ENCODE measurements at regions not wholly inside any gene's neighbourhood (a gene's known extent, or its start where the extent isn't known, plus 50 kb on each side); places are given as distances from the start of the nearest gene placed in this dataset.
A peak's percentile ranks its signal among the peaks of the same experiment; 100 is the strongest.

- 0 to 14% methylated on average over 1 of the region's 1 CpG for WGBS, 2 donors
Measured at GRCh38 chrX:106457802-106458201, 154.0 kb upstream of the RADX start.

GRCh38 chrX:106467422-106467821, 144.4 kb upstream of the RADX start:
- Histone ChIP-seq H3K36me3 (replicated peaks in 1 of 2; ENCODE audit: insufficient read depth in 1 of 2, low read depth in 2 of 2) (no peaks in the 10 kb centered on the region), H3K27me3 (no peaks in the 10 kb centered on the region), H3K4me1 (no peaks in the 10 kb centered on the region), H3K27ac (no peak overlapping the region), H3K9me3 (no peaks in the 10 kb centered on the region), H3K4me3 (no peak overlapping the region)
- DNase-seq = peak in 2 of 4 donors; percentile 6 to 9
- WGBS, 2 donors = 43 to 49% methylated on average over 13 of the region's 15 CpGs
- no peak for TF ChIP-seq CTCF (IDR thresholded peaks at IDR 0.05)
- intact Hi-C loops (cut with DNase I) = no loop called here
- ATAC-seq = no peak

More at GRCh38 chrX:106457802-106458201, 154.0 kb upstream of the RADX start:
- DNase-seq = no peak
- H3K9me3 ChIP-seq = no peaks in the 10 kb centered on the region
- H3K36me3 ChIP-seq (replicated peaks in 1 of 2; ENCODE audit: insufficient read depth in 1 of 2, low read depth in 2 of 2) = no peaks in the 10 kb centered on the region
- ATAC-seq = no peak
- H3K4me1 ChIP-seq = no peaks in the 10 kb centered on the region
- H3K27ac ChIP-seq = no peak overlapping the region
- intact Hi-C loops (cut with DNase I) = no loop called here
- TF ChIP-seq CTCF (IDR thresholded peaks at IDR 0.05) = no peak
- no peaks in the 10 kb centered on the region for H3K27me3 ChIP-seq
- no peak overlapping the region for H3K4me3 ChIP-seq

- intact Hi-C loops (cut with DNase I) = no loop called here
- no peaks in the 10 kb centered on the region for H3K36me3 ChIP-seq (replicated peaks in 1 of 2; ENCODE audit: insufficient read depth in 1 of 2, low read depth in 2 of 2)
- no peak overlapping the region for H3K27ac ChIP-seq
- WGBS, 2 donors = 57 to 89% methylated on average over 1 to 2 of the region's 2 CpGs
- H3K4me3 ChIP-seq = no peak overlapping the region
- DNase-seq (no peak), ATAC-seq (no peak)
- TF ChIP-seq CTCF (IDR thresholded peaks at IDR 0.05) (no peak), POLR2A (IDR thresholded peaks at IDR 0.05) (no peak)
- H3K9me3 ChIP-seq = no peaks in the 10 kb centered on the region
- no peaks in the 10 kb centered on the region for H3K4me1 ChIP-seq
- H3K27me3 ChIP-seq = no peaks in the 10 kb centered on the region
Measured at GRCh38 chrX:106467943-106468342, 143.8 kb upstream of the RADX start.

GRCh38 chrX:106468433-106468832, 143.3 kb upstream of the RADX start:
- Histone ChIP-seq H3K9me3 (no peaks in the 10 kb centered on the region), H3K36me3 (replicated peaks in 1 of 2; ENCODE audit: insufficient read depth in 1 of 2, low read depth in 2 of 2) (no peaks in the 10 kb centered on the region), H3K4me3 (no peak overlapping the region), H3K4me1 (no peaks in the 10 kb centered on the region), H3K27ac (no peak overlapping the region), H3K27me3 (no peaks in the 10 kb centered on the region)
- TF ChIP-seq POLR2A (IDR thresholded peaks at IDR 0.05) (no peak), CTCF (IDR thresholded peaks at IDR 0.05) (no peak)
- 93 to 95% methylated on average over 5 to 6 of the region's 11 CpGs for WGBS, 2 donors
- intact Hi-C loops (cut with DNase I) = no loop called here
- DNase-seq (no peak), ATAC-seq (no peak)

- Histone ChIP-seq H3K27me3 (no peaks in the 10 kb centered on the region), H3K27ac (no peak overlapping the region), H3K4me3 (no peak overlapping the region), H3K36me3 (replicated peaks in 1 of 2; ENCODE audit: insufficient read depth in 1 of 2, low read depth in 2 of 2) (no peaks in the 10 kb centered on the region), H3K4me1 (no peaks in the 10 kb centered on the region), H3K9me3 (no peaks in the 10 kb centered on the region)
- intact Hi-C loops (cut with DNase I) = no loop called here
- DNase-seq (no peak), ATAC-seq (no peak)
- WGBS, 2 donors = 7 to 46% methylated on average over 2 to 3 of the region's 3 CpGs
- TF ChIP-seq POLR2A (IDR thresholded peaks at IDR 0.05) (no peak), CTCF (IDR thresholded peaks at IDR 0.05) (no peak)
Measured at GRCh38 chrX:106479920-106480319, 131.9 kb upstream of the RADX start.

All from body of pancreas (tissue), 4 donors.